Osteocyte (in vitro differentiated cells): ENCODE measurements at regions not wholly inside any gene's neighbourhood (a gene's known extent, or its start where the extent isn't known, plus 50 kb on each side); places are given as distances from the start of the nearest gene placed in this dataset.

Experiments used
- DNase-seq: peaks from one replicate; pipeline ENCODE4 v3.0.0; 2021; ENCODE audit warnings: mixed read lengths; ENCODE audit not compliant: unreplicated experiment; ENCODE audit errors: extremely low spot score
- H3K27ac Mint-ChIP-seq: one replicate; pipeline ENCODE4 v1.8.0; 2021; ENCODE audit warnings: mild to moderate bottlenecking, mixed read lengths; ENCODE audit not compliant: unreplicated experiment
- H3K27me3 Mint-ChIP-seq: one replicate; pipeline ENCODE4 v1.8.0; 2021; ENCODE audit warnings: mixed read lengths; ENCODE audit not compliant: unreplicated experiment
- H3K36me3 Mint-ChIP-seq: one replicate; pipeline ENCODE4 v1.8.0; 2021; ENCODE audit warnings: mixed read lengths; ENCODE audit not compliant: unreplicated experiment
- H3K4me1 Mint-ChIP-seq: one replicate; pipeline ENCODE4 v1.8.0; 2021; ENCODE audit warnings: mixed read lengths; ENCODE audit not compliant: unreplicated experiment
- H3K4me3 Mint-ChIP-seq: one replicate; pipeline ENCODE4 v1.8.0; 2021; ENCODE audit warnings: mild to moderate bottlenecking, moderate library complexity, mixed read lengths; ENCODE audit not compliant: unreplicated experiment
- H3K9me3 Mint-ChIP-seq: one replicate; pipeline ENCODE4 v1.8.0; 2021; ENCODE audit warnings: mixed read lengths; ENCODE audit not compliant: unreplicated experiment
- CTCF ChIP-seq: fragments of 200-600 bp; sonication (generic); IDR thresholded peaks from 2 replicates; pipeline ENCODE4 v1.5.0; 2021; ENCODE audit warnings: antibody characterized with exemption, mild to moderate bottlenecking, moderate library complexity

DNA sequence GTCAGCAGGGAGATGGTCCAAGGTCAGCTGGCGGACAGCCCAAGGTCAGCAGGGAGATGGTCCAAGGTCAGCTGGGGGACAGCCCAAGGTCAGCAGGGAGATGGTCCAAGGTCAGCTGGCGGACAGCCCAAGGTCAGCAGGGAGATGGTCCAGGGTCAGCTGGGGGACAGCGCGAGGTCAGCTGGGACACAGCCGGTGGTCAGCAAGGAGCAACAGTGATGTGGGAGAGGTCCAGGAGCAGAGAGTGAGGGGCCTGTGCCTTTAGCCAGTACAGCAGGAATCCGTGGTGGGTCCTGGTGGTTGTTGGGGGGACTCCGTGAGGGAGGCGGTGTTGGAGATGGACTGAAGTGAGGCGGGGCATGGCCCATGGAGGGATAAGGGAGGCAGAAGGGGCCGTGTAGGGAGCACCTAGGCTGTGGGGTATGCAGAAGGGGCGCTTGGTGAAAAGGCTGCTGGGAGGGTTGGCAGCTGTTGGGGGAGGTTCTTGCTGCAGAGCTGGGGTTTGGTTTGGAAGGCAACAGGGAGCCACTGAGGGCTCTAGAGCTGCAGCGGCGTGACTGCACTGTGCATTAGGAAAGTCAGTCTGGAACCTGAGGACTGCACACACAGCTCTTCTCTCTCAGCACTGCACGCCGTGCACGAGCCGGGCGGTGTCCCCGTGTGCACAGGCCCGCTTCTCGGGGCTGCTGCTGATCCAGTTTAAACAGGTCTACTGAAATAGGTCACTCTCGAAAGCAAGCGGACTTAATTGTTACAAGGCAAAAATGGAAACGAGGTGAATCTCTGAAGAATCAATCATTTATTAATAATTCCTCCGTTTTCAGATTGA is 76.2 kb upstream of the HDAC4 start:
- Mint-ChIP-seq H3K4me1 (no peaks in the 10 kb centered on the region), H3K36me3 (no peaks in the 10 kb centered on the region), H3K4me3 (no peak overlapping the region), H3K27me3 (no peaks in the 10 kb centered on the region), H3K27ac (no peak overlapping the region), H3K9me3 (peaks cover 16% of the 10 kb centered on the region)
- TF ChIP-seq CTCF, result no peak
- DNase-seq, result no peak

DNA sequence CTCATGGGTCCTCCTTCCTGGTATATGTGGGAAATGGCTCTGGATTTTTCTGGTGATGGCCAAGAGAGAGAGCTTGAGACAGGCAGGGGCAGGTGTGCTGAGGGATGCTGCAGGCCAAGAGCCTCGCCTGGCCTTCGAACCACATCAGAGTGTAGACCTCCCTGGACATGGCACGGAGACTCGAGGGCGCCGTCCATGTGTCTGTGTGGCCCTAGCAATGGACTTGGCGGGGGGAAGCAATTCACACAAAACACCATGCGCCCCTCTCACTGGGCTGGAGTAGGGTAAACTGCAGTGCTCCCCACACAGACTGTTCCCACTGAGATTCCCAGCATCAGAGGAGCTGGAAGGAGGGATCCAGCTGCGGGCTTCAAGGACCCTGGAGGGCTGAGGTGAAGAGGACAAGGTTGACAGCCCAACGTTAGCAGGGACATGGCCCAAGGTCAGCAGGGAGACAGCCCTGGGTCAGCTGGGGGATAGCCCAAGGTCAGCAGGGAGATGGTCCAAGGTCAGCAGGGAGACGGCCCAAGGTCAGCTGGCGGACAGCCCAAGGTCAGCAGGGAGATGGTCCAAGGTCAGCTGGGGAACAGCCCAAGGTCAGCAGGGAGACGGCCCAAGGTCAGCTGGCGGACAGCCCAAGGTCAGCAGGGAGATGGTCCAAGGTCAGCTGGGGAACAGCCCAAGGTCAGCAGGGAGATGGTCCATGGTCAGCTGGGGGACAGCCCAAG is 75.4 kb upstream of the HDAC4 start:
- peaks cover 9% of the 10 kb centered on the region for H3K9me3 Mint-ChIP-seq
- H3K4me3 Mint-ChIP-seq, result no peak overlapping the region
- no peak for TF ChIP-seq CTCF
- H3K27me3 Mint-ChIP-seq, result no peaks in the 10 kb centered on the region
- H3K27ac Mint-ChIP-seq, result no peak overlapping the region
- no peaks in the 10 kb centered on the region for H3K36me3 Mint-ChIP-seq
- DNase-seq, result no peak
- no peaks in the 10 kb centered on the region for H3K4me1 Mint-ChIP-seq

- H3K4me3 Mint-ChIP-seq, result no peak overlapping the region
- H3K27me3 Mint-ChIP-seq, result no peaks in the 10 kb centered on the region
- no peak overlapping the region for H3K27ac Mint-ChIP-seq
- H3K36me3 Mint-ChIP-seq, result no peaks in the 10 kb centered on the region
- no peak for TF ChIP-seq CTCF
- H3K4me1 Mint-ChIP-seq, result no peaks in the 10 kb centered on the region
- H3K9me3 Mint-ChIP-seq, result peaks cover 8% of the 10 kb centered on the region
- no peak for DNase-seq
Measured at GRCh38 chr2:239475161-239476028, 74.6 kb upstream of the HDAC4 start.

DNA sequence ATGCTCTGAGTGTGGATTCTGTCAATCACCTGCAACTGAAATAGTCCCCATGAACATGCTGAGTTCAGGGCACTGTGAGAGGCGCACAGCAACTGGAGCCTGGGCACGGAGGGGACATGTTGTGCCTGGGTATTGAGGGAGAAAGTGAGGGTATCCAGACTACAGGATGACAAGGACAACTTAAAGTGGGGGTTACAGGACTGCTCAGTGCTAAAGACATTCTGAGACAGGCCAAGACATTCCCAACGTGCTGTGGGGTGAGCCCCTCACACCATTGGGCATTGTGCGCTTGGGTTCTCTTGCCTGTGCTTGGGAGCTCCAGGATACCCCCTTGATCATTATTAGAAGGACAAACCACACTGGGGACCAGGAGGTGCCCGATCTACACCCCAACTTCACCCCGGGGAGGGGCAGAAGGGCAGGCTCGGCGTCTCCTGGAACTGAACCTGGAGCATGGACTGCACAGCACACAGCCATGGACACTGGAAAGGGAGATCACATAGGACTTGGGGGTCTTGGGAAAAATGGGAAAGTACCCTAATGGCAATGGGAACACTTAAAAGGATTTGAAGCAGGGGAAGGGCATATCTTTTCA is 72.5 kb upstream of the HDAC4 start:
- H3K27ac Mint-ChIP-seq, result no peak overlapping the region
- no peak overlapping the region for H3K4me3 Mint-ChIP-seq
- no peak for DNase-seq
- H3K36me3 Mint-ChIP-seq, result no peaks in the 10 kb centered on the region
- no peaks in the 10 kb centered on the region for H3K4me1 Mint-ChIP-seq
- peaks cover 8% of the 10 kb centered on the region for H3K9me3 Mint-ChIP-seq
- no peak for TF ChIP-seq CTCF
- H3K27me3 Mint-ChIP-seq, result no peaks in the 10 kb centered on the region
